PFSK-1 (cell line): ENCODE measurements at regions not wholly inside any gene's neighbourhood (a gene's known extent, or its start where the extent isn't known, plus 50 kb on each side); places are given as distances from the start of the nearest gene placed in this dataset.

Experiments
- POLR2AphosphoS5 ChIP-seq: IDR thresholded peaks from 2 replicates; pipeline ENCODE4 v1.6.1; 2012; ENCODE audit warnings: low read depth, mild to moderate bottlenecking, control low read depth, low read length, moderate library complexity
- SIN3A ChIP-seq: IDR thresholded peaks from 2 replicates; pipeline ENCODE4 v1.6.1; 2012; ENCODE audit warnings: mild to moderate bottlenecking, low read length, moderate library complexity, borderline replicate concordance; ENCODE audit not compliant: insufficient read depth
- TAF1 ChIP-seq: IDR thresholded peaks from 2 replicates; pipeline ENCODE4 v1.6.1; 2012; ENCODE audit warnings: low read length, control low read depth, borderline replicate concordance; ENCODE audit not compliant: insufficient read depth
- TF ChIP-seq, protein P1 (sequence below), 2 experiments: IDR thresholded peaks; 2 replicates each; pipeline versions ENCODE4 v1.6.1 to v1.8.0; 2011 to 2012; ENCODE audit warnings: low read depth in 2 of 2, low read length in 2 of 2, control low read depth in 1 of 2, inconsistent platforms in 1 of 2, mild to moderate bottlenecking in 1 of 2, moderate library complexity in 1 of 2; ENCODE audit not compliant: insufficient read depth in 1 of 2

- TF ChIP-seq SIN3A, result no peak
- no peak for TF ChIP-seq POLR2AphosphoS5
- TF ChIP-seq TAF1, result no peak
- TF ChIP-seq, protein P1, sequence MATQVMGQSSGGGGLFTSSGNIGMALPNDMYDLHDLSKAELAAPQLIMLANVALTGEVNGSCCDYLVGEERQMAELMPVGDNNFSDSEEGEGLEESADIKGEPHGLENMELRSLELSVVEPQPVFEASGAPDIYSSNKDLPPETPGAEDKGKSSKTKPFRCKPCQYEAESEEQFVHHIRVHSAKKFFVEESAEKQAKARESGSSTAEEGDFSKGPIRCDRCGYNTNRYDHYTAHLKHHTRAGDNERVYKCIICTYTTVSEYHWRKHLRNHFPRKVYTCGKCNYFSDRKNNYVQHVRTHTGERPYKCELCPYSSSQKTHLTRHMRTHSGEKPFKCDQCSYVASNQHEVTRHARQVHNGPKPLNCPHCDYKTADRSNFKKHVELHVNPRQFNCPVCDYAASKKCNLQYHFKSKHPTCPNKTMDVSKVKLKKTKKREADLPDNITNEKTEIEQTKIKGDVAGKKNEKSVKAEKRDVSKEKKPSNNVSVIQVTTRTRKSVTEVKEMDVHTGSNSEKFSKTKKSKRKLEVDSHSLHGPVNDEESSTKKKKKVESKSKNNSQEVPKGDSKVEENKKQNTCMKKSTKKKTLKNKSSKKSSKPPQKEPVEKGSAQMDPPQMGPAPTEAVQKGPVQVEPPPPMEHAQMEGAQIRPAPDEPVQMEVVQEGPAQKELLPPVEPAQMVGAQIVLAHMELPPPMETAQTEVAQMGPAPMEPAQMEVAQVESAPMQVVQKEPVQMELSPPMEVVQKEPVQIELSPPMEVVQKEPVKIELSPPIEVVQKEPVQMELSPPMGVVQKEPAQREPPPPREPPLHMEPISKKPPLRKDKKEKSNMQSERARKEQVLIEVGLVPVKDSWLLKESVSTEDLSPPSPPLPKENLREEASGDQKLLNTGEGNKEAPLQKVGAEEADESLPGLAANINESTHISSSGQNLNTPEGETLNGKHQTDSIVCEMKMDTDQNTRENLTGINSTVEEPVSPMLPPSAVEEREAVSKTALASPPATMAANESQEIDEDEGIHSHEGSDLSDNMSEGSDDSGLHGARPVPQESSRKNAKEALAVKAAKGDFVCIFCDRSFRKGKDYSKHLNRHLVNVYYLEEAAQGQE (IDR thresholded peaks at IDR 0.05; ENCODE audit: insufficient read depth in 1 of 2, low read depth in 2 of 2, low read length in 2 of 2), result no peak
Measured at GRCh38 chr13:106089261-106089980, 446.0 kb downstream of the EFNB2 start.
